GM12865 (cell line): ENCODE measurements at regions not wholly inside any gene's neighbourhood (a gene's known extent, or its start where the extent isn't known, plus 50 kb on each side); places are given as distances from the start of the nearest gene placed in this dataset.

Experiments used
- DNase-seq: peaks from one replicate; pipeline ENCODE4 v3.0.0; 2010; ENCODE audit warnings: low read depth
- H3K4me3 ChIP-seq: 2 replicates; pipeline ENCODE4 v1.5.1; 2011; ENCODE audit warnings: mild to moderate bottlenecking, low read depth, low read length, control low read depth
- CTCF ChIP-seq: IDR thresholded peaks from 2 replicates; pipeline ENCODE4 v1.5.1; 2011; ENCODE audit warnings: low read length, control low read depth, low read depth, inconsistent platforms; ENCODE audit not compliant: insufficient read depth; ENCODE audit errors: missing control alignments

DNA sequence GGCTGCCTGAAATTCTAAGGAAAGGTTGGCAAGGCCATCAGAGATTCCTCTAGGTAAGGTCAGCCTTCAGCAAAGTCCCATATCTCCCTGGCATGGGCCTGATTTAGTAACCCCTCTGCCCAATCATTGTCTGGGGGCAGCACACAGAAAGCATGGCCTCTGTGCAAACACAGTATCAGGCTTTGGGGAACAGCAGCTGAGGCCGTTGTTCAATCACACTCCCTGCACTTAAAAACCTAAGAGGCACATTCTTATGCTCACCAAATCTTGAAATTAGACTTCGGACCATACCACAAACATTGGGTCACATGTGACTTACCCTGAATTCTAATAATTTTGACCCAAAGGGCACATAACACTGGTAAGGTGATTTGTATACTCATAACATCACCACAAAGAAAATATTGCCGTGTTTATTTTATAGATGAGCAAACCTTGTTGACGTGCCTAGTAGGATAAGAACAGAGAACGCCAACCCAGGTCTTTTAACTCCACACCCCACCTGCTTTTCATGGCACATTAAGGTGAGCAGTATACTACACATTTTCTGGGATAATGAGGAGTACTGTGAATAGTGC lies 212.7 kb downstream of the HNMT start:
- TF ChIP-seq CTCF, result no peak
- no peak overlapping the region for H3K4me3 ChIP-seq
- DNase-seq, result no peak

DNA sequence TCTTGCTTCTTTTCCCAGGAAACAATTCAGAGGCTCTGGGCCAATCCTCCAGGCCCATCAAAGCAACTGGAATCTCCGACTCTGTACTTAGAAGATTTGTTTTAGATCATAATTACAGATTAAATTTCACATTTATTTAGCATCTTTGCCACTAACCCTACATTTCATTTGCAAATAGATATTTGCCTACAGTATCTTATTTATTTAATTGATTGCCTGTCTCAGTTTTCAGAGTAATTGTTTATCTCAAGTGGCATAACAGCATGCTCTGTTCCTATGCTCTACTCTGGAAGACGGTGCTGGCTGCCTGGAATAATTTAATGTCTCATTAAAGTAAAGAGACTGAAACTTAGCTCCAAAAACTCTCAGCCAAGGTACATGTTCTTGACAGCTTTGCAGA lies 213.4 kb downstream of the HNMT start:
- no peak overlapping the region for H3K4me3 ChIP-seq
- no peak for TF ChIP-seq CTCF
- DNase-seq, result no peak

DNA sequence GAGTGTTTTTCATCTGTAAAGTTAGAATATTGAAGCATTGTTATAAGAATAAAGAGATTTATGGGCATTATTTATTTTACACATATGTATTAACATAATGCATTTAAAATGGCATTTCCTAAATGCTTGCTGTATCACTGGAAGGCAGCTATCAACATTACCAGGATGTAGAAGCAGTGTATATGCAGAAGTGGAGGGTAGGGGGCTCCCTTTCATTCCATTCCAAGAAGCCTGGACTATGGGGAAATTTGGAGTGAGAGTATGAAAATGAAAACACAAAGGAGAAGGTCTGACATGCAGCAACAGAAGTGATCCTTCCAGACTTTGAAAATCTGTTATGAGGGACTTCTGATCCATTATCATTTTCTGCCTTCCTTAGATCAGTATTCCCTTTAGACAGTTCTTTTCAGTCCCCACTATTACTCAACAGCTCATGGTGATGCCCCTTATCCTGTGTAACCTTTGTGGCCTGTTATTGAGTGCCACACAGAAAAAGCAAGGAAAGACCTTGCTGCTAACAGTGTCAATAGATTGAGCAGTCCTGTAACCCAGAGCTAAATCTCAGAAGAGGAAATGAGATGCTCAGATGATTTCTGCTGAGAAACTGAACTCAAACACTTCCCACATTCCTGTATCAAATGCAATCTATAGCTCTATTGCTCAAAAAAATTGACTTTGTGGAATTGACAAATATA lies 216.6 kb downstream of the HNMT start:
- DNase-seq, result no peak
- no peak for TF ChIP-seq CTCF
- no peak overlapping the region for H3K4me3 ChIP-seq

GRCh38 chr2:138182250-138182936 lies 218.1 kb downstream of the HNMT start:
- no peak overlapping the region for H3K4me3 ChIP-seq
- no peak for DNase-seq
- TF ChIP-seq CTCF, result no peak

DNA sequence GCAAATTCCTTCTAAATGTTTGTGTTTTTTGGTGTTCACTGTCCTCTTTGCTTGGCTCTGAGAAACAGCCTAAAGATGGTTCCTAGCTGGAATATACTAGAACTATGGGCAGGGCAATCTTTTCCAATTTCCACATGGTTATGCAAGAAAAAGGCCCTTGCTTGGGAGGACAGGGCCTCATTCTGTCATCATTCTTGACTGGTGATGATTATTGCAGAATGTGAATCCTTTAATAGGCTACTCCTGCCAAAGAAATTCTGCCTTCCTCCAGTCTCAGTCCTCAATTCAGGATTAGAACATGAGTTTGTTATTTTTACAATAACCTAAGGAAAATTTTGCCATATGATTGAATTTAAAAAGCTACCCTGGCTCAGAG lies 218.7 kb downstream of the HNMT start:
- TF ChIP-seq CTCF, result no peak
- no peak overlapping the region for H3K4me3 ChIP-seq
- no peak for DNase-seq

GRCh38 chr2:138183705-138184104 lies 219.4 kb downstream of the HNMT start:
- DNase-seq, result no peak
- no peak overlapping the region for H3K4me3 ChIP-seq
- no peak for TF ChIP-seq CTCF
